Occipital lobe (tissue), 1 donor: ENCODE measurements at regions not wholly inside any gene's neighbourhood (a gene's known extent, or its start where the extent isn't known, plus 50 kb on each side); places are given as distances from the start of the nearest gene placed in this dataset.
"Not testable (repeated sequence)": the region's sequence is repeated elsewhere in the genome, so short reads cannot be mapped to it uniquely, and the experiment has no call there.

Experiments
- DNase-seq: peaks from one replicate; lab custom pipeline; 2025; lab: John Stamatoyannopoulos, UW

GRCh38 chr4:97159625-97160024, 983.7 kb downstream of the STPG2 start:
- DNase-seq, result no peak

GRCh38 chr4:97185233-97185632, 958.0 kb downstream of the STPG2 start:
- no peak for DNase-seq

- DNase-seq, result no peak
These were observed 946.2 kb downstream of the STPG2 start for GRCh38 chr4:97197106-97197505.

- no peak for DNase-seq
These were observed 934.5 kb downstream of the STPG2 start for GRCh38 chr4:97208749-97209148.

GRCh38 chr4:97215409-97215941, 927.8 kb downstream of the STPG2 start:
- no peak for DNase-seq

GRCh38 chr4:97216046-97216445, 927.2 kb downstream of the STPG2 start:
- no peak for DNase-seq

- no peak for DNase-seq
These were observed 907.8 kb downstream of the STPG2 start for GRCh38 chr4:97235521-97235920.

- no peak for DNase-seq
These were observed 904.2 kb downstream of the STPG2 start for GRCh38 chr4:97238956-97239666.

- DNase-seq, result no peak
These were observed 903.6 kb downstream of the STPG2 start for GRCh38 chr4:97239667-97239997.

- DNase-seq, result no peak
These were observed 890.6 kb downstream of the STPG2 start for GRCh38 chr4:97252615-97253154.

- no peak for DNase-seq
These were observed 880.5 kb downstream of the STPG2 start for GRCh38 chr4:97262769-97263168.

GRCh38 chr4:97270051-97270450, 873.2 kb downstream of the STPG2 start:
- no peak for DNase-seq

- no peak for DNase-seq
These were observed 863.9 kb downstream of the STPG2 start for GRCh38 chr4:97279391-97279790.

GRCh38 chr4:97300561-97300960, 842.7 kb downstream of the STPG2 start:
- DNase-seq, result no peak

- no peak for DNase-seq
These were observed 837.9 kb downstream of the STPG2 start for GRCh38 chr4:97305351-97305750.

- DNase-seq, result no peak
These were observed 834.2 kb downstream of the STPG2 start for GRCh38 chr4:97309121-97309520.

GRCh38 chr4:97317201-97317600, 826.1 kb downstream of the STPG2 start:
- no peak for DNase-seq

- DNase-seq, result no peak
These were observed 825.6 kb downstream of the STPG2 start for GRCh38 chr4:97317671-97318070.

- DNase-seq, result not testable (repeated sequence)
These were observed 817.5 kb downstream of the STPG2 start for GRCh38 chr4:97325751-97326150.

- DNase-seq, result no peak
These were observed 812.4 kb downstream of the STPG2 start for GRCh38 chr4:97330917-97331316.

GRCh38 chr4:97334348-97334747, 808.9 kb downstream of the STPG2 start:
- no peak for DNase-seq

GRCh38 chr4:97349468-97350186, 793.6 kb downstream of the STPG2 start:
- no peak for DNase-seq

GRCh38 chr4:97353876-97354275, 789.4 kb downstream of the STPG2 start:
- no peak for DNase-seq
